PFSK-1 (cell line): ENCODE measurements at regions not wholly inside any gene's neighbourhood (a gene's known extent, or its start where the extent isn't known, plus 50 kb on each side); places are given as distances from the start of the nearest gene placed in this dataset.

ENCODE experiments used
- FOXP2 ChIP-seq: optimal IDR thresholded peaks from 2 replicates; pipeline ENCODE3; 2011; ENCODE audit warnings: borderline replicate concordance, control low read depth, inconsistent platforms; ENCODE audit not compliant: insufficient read depth; ENCODE audit errors: extremely low read length, extremely low read depth
- POLR2AphosphoS5 ChIP-seq: IDR thresholded peaks from 2 replicates; pipeline ENCODE4 v1.6.1; 2012; ENCODE audit warnings: low read depth, mild to moderate bottlenecking, control low read depth, low read length, moderate library complexity
- SIN3A ChIP-seq: IDR thresholded peaks from 2 replicates; pipeline ENCODE4 v1.6.1; 2012; ENCODE audit warnings: mild to moderate bottlenecking, low read length, moderate library complexity, borderline replicate concordance; ENCODE audit not compliant: insufficient read depth
- TAF1 ChIP-seq: IDR thresholded peaks from 2 replicates; pipeline ENCODE4 v1.6.1; 2012; ENCODE audit warnings: low read length, control low read depth, borderline replicate concordance; ENCODE audit not compliant: insufficient read depth
- TF ChIP-seq, protein P1 (sequence below), 2 experiments: IDR thresholded peaks; 2 replicates each; pipeline versions ENCODE4 v1.6.1 to v1.8.0; 2011 to 2012; ENCODE audit warnings: low read depth in 2 of 2, low read length in 2 of 2, control low read depth in 1 of 2, inconsistent platforms in 1 of 2, mild to moderate bottlenecking in 1 of 2, moderate library complexity in 1 of 2; ENCODE audit not compliant: insufficient read depth in 1 of 2

DNA sequence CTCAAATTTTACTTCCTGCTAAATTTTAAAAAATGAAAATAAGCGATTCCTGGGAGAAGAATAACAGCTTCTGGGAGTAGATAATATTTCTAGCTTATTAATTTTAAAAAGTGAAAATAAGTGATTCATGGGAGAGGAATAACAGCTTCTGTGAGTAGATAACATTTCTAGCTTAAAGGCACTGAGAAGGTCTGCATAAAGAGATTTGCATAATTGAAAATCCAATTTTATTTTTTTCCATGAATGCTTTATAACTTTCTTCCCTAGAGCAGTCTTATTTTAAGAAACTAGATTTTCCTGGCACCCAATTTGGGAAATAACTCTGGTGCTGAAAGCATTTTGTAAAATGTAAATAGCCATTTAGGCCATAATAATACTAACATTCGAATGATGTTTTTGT lies 65.9 kb upstream of the ASTN2 start:
- TF ChIP-seq, protein P1, sequence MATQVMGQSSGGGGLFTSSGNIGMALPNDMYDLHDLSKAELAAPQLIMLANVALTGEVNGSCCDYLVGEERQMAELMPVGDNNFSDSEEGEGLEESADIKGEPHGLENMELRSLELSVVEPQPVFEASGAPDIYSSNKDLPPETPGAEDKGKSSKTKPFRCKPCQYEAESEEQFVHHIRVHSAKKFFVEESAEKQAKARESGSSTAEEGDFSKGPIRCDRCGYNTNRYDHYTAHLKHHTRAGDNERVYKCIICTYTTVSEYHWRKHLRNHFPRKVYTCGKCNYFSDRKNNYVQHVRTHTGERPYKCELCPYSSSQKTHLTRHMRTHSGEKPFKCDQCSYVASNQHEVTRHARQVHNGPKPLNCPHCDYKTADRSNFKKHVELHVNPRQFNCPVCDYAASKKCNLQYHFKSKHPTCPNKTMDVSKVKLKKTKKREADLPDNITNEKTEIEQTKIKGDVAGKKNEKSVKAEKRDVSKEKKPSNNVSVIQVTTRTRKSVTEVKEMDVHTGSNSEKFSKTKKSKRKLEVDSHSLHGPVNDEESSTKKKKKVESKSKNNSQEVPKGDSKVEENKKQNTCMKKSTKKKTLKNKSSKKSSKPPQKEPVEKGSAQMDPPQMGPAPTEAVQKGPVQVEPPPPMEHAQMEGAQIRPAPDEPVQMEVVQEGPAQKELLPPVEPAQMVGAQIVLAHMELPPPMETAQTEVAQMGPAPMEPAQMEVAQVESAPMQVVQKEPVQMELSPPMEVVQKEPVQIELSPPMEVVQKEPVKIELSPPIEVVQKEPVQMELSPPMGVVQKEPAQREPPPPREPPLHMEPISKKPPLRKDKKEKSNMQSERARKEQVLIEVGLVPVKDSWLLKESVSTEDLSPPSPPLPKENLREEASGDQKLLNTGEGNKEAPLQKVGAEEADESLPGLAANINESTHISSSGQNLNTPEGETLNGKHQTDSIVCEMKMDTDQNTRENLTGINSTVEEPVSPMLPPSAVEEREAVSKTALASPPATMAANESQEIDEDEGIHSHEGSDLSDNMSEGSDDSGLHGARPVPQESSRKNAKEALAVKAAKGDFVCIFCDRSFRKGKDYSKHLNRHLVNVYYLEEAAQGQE (IDR thresholded peaks at IDR 0.05; ENCODE audit: insufficient read depth in 1 of 2, low read depth in 2 of 2, low read length in 2 of 2): no peak
- TF ChIP-seq TAF1 (no peak), SIN3A (no peak), FOXP2 (no peak), POLR2AphosphoS5 (no peak)

DNA sequence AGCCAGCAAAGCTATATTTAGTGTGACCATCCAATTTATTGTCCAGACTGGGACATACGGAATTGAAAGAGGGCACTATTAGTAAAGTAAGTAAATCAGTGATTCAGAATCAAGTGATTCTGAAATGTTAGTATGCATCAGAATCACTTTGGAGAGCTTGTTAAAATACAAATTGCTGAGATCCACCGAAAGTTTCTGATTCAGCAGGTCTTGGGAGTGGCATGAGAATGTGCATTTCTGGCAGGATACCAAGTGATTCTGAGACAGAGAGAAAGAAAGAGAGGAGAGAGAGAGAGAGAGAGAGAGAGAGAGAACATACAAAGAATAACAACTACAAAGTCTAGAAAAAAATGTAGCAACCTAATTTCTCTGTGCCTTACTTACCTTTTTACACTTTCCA lies 65.4 kb upstream of the ASTN2 start:
- TF ChIP-seq, protein P1 (IDR thresholded peaks at IDR 0.05; ENCODE audit: insufficient read depth in 1 of 2, low read depth in 2 of 2, low read length in 2 of 2): no peak
- TF ChIP-seq POLR2AphosphoS5 (no peak), TAF1 (no peak), SIN3A (no peak), FOXP2 (no peak)

DNA sequence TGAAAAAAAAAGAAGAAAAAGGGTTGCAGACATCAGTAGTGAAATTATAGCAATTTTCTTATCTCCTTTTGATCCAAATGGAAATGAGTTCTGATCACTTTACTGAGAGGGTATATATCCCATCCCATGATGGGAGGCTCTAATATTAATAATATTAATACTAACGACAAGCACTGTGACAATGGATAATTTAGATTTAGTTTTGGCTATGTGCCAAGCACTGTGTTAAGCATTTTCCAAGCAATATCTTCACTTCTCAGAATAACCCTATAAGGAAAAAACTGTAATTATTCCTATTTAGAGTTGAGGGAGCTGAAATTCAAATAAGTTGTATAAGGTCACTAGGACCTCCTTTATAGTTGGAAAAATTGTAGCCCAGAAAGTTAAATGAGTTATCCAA lies 58.4 kb upstream of the ASTN2 start:
- TF ChIP-seq SIN3A (no peak), TAF1 (no peak), POLR2AphosphoS5 (no peak), FOXP2 (no peak)
- TF ChIP-seq, protein P1 (IDR thresholded peaks at IDR 0.05; ENCODE audit: insufficient read depth in 1 of 2, low read depth in 2 of 2, low read length in 2 of 2): no peak

DNA sequence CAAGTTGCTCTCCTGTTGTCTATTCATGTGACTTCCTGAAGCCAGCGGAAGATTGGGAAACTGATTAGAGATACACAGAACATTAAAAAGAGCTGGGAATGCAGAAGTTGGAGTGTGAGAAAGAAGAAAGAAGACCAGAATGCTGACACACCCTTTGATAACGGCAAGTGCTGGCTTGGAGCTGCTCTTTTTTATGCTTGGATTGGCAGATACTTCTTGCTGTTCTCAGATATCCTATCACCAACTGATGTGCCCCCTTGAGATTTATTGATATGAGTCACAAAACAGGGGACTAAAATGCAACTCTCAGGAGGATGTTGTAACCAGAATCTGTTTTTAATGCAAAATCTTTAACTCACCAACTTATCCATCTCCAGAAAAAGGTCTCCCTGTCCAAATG lies 56.0 kb upstream of the ASTN2 start:
- TF ChIP-seq, protein P1 (IDR thresholded peaks at IDR 0.05; ENCODE audit: insufficient read depth in 1 of 2, low read depth in 2 of 2, low read length in 2 of 2): no peak
- TF ChIP-seq SIN3A (no peak), FOXP2 (no peak), TAF1 (no peak), POLR2AphosphoS5 (no peak)

DNA sequence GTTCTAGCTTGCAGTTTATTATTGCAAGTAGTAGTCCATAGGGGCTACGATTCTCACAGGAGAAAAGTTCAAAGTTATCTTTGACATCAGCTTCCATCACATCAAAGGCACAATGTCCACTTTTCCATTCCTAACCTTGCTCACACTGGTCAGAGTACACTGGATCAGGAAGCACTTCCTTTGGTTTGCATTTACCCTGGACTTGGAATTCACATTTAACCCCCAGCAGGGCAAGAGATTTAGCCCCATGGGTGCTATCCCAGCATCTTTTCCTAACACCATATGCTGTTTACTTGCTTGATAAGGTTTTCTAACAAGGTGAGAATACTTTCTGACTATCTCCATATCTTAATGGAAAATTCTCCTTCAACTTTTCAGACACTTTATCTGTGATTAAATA lies 55.6 kb upstream of the ASTN2 start:
- TF ChIP-seq TAF1 (no peak), POLR2AphosphoS5 (no peak), SIN3A (no peak), FOXP2 (no peak)
- TF ChIP-seq, protein P1 (IDR thresholded peaks at IDR 0.05; ENCODE audit: insufficient read depth in 1 of 2, low read depth in 2 of 2, low read length in 2 of 2): no peak
